Parathyroid adenoma (tissue), 2 donors: ENCODE measurements at regions not wholly inside any gene's neighbourhood (a gene's known extent, or its start where the extent isn't known, plus 50 kb on each side); places are given as distances from the start of the nearest gene placed in this dataset.
"Not testable (repeated sequence)": the region's sequence is repeated elsewhere in the genome, so short reads cannot be mapped to it uniquely, and the experiment has no call there.

Source experiments
- H2AFZ ChIP-seq: fragments of 300-600 bp; sonication (generic); one replicate; pipeline ENCODE4 v1.7.0; 2017; ENCODE audit warnings: antibody characterized with exemption, mild to moderate bottlenecking
- H3K27ac ChIP-seq: fragments of 300-600 bp; sonication (generic); one replicate; pipeline ENCODE4 v1.7.0; 2017
- H3K27me3 ChIP-seq: fragments of 300-600 bp; sonication (generic); one replicate; pipeline ENCODE4 v1.7.0; 2017; ENCODE audit warnings: low read length; ENCODE audit not compliant: control insufficient read depth, insufficient read depth
- H3K36me3 ChIP-seq: fragments of 300-600 bp; sonication (generic); one replicate; pipeline ENCODE4 v1.7.0; 2017; ENCODE audit warnings: low read length; ENCODE audit not compliant: control insufficient read depth, insufficient read depth
- H3K4me1 ChIP-seq: fragments of 300-600 bp; sonication (generic); one replicate; pipeline ENCODE4 v1.7.0; 2017; ENCODE audit warnings: control low read depth
- H3K4me2 ChIP-seq: fragments of 300-600 bp; sonication (generic); one replicate; pipeline ENCODE4 v1.7.0; 2017; ENCODE audit warnings: low read length
- H3K4me3 ChIP-seq: fragments of 300-600 bp; sonication (generic); one replicate; pipeline ENCODE4 v1.7.0; 2017; ENCODE audit warnings: low read depth, low read length
- H3K79me2 ChIP-seq: fragments of 300-600 bp; sonication (generic); one replicate; pipeline ENCODE4 v1.7.0; 2017; ENCODE audit warnings: control low read depth
- H3K9ac ChIP-seq: fragments of 300-600 bp; sonication (generic); one replicate; pipeline ENCODE4 v1.7.0; 2017; ENCODE audit warnings: mild to moderate bottlenecking
- H3K9me3 ChIP-seq: fragments of 300-600 bp; sonication (generic); one replicate; pipeline ENCODE4 v1.7.0; 2017; ENCODE audit warnings: low read length; ENCODE audit not compliant: control insufficient read depth
- TF ChIP-seq, protein P1 (sequence below): fragments of 300-600 bp; sonication (generic); IDR thresholded peaks from one replicate; pipeline ENCODE4 v1.7.0; 2017; ENCODE audit warnings: antibody characterized with exemption, mild to moderate bottlenecking
- donor health status: primary hyperparathyroidism.

DNA sequence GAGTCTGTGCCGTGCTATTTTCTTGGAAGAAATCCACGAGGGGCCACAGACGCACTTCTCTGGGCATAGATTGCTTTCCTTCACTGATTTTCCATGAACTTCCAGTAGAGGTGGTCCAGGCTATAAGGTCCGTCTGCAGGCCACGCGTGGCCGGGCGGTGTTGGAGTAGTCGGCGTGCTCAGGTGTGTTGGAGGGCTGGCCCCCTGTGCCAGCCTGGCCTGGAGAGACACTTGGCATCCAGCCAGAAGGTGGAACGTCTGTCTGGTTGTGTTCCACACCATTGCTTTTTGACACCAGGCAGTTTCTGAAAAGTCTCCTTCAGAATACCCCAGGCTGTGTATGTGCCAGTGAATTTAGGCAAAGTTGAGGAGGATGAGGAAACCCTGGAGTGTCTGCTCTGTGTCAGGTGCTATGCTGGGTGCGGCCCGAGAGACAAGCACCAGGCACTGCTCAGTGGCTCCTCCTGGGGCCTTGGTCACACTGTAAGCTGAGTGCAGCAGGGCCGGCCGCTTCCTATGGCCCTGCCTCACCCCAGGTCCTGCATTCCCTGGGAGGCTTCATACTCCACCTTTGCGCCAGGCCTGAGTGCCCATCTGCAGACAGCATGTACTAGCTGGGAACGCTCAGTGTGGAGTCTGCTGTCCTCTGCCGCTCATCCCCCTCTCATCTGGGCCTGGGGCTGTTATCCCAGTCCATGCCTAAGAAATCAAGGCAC is 52.1 kb upstream of the TAMM41 start:
- TF ChIP-seq, protein P1, sequence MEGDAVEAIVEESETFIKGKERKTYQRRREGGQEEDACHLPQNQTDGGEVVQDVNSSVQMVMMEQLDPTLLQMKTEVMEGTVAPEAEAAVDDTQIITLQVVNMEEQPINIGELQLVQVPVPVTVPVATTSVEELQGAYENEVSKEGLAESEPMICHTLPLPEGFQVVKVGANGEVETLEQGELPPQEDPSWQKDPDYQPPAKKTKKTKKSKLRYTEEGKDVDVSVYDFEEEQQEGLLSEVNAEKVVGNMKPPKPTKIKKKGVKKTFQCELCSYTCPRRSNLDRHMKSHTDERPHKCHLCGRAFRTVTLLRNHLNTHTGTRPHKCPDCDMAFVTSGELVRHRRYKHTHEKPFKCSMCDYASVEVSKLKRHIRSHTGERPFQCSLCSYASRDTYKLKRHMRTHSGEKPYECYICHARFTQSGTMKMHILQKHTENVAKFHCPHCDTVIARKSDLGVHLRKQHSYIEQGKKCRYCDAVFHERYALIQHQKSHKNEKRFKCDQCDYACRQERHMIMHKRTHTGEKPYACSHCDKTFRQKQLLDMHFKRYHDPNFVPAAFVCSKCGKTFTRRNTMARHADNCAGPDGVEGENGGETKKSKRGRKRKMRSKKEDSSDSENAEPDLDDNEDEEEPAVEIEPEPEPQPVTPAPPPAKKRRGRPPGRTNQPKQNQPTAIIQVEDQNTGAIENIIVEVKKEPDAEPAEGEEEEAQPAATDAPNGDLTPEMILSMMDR = no peak
- Histone ChIP-seq H3K4me2 (no peak overlapping the region), H3K27ac (no peak overlapping the region), H3K9me3 (no peaks in the 10 kb centered on the region), H3K79me2 (no peaks in the 10 kb centered on the region), H3K4me1 (peaks cover 13% of the 10 kb centered on the region), H3K36me3 (no peaks in the 10 kb centered on the region), H3K27me3 (no peaks in the 10 kb centered on the region), H3K9ac (no peak overlapping the region), H2AFZ (peak overlapping the region; percentile 74), H3K4me3 (no peak overlapping the region)

DNA sequence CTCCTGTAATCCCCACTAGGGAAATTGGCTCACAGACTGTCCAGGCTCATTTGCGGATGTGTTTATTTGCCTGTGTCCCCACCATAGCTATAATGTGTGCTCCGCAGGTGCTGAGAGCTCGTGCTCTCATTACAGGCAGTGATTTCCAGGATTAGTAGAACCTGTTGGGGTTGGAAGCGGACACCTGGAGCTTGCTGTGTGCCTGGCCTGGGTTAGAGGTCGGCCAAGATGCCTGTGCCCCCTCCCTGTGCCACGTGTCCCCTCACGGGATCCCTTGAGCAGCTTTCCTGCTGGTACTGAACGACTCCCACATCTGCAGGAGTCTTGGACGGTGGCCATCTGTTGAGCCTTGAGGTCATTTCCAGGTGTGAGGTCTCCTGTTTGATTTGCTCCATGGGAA is 52.7 kb upstream of the TAMM41 start:
- not testable (repeated sequence) for H3K4me2 ChIP-seq, H3K79me2 ChIP-seq, H3K4me3 ChIP-seq, H3K27me3 ChIP-seq, H3K9me3 ChIP-seq, H3K9ac ChIP-seq, H3K36me3 ChIP-seq, H3K27ac ChIP-seq
- Histone ChIP-seq H2AFZ (peak overlapping the region; percentile 74), H3K4me1 (peaks cover 17% of the 10 kb centered on the region)

DNA sequence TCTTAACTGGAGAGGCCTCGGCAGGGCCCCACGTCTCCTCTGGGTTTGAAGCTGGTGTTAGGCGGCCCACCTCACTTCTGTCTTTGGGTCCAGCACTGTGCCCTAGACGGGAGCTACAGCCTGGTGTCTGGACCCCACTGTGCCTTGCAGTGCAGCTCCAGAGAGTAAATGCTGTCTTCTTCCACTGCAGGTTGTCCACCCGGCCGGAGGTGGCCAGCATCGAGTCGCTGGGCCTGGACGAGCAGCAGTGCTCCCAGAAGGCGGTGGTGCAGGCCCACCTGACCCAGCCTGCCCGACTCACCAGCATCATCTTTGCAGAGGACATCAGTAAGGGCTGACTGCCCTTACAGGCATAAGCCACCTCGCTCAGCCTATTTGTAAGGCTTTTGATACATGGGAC is 53.1 kb upstream of the TAMM41 start:
- Histone ChIP-seq H2AFZ (no peak overlapping the region), H3K4me1 (peaks cover 22% of the 10 kb centered on the region), H3K9me3 (no peaks in the 10 kb centered on the region), H3K27ac (no peak overlapping the region), H3K27me3 (no peaks in the 10 kb centered on the region), H3K4me3 (no peak overlapping the region), H3K4me2 (no peak overlapping the region), H3K79me2 (no peaks in the 10 kb centered on the region), H3K9ac (no peak overlapping the region), H3K36me3 (no peaks in the 10 kb centered on the region)
- TF ChIP-seq, protein P1 = no peak

DNA sequence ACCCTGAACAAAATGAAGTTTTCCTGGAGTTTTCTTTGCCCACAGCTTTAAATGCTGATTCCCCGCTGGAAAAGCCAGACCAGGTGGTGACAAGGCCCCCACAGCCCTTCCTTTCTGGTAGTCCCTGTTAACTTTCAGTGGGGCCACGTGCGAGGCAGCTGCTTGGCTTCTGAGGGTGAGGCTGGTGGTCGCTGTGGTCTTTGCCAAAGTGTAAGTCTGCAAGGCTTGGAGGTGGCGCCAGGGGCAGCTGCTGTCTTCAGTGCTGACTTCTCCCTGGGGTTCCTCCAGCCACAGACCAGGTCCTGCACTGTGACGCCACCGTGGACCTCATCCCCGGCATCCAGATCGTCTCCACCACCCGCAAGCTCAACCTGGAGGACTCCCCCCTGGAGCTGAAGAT is 54.1 kb upstream of the TAMM41 start:
- Histone ChIP-seq H3K9me3 (no peaks in the 10 kb centered on the region), H3K79me2 (no peaks in the 10 kb centered on the region), H3K36me3 (no peaks in the 10 kb centered on the region), H3K27me3 (no peaks in the 10 kb centered on the region), H2AFZ (no peak overlapping the region), H3K4me1 (peaks cover 27% of the 10 kb centered on the region), H3K9ac (no peak overlapping the region), H3K27ac (no peak overlapping the region), H3K4me3 (no peak overlapping the region), H3K4me2 (no peak overlapping the region)
- TF ChIP-seq, protein P1 = no peak

DNA sequence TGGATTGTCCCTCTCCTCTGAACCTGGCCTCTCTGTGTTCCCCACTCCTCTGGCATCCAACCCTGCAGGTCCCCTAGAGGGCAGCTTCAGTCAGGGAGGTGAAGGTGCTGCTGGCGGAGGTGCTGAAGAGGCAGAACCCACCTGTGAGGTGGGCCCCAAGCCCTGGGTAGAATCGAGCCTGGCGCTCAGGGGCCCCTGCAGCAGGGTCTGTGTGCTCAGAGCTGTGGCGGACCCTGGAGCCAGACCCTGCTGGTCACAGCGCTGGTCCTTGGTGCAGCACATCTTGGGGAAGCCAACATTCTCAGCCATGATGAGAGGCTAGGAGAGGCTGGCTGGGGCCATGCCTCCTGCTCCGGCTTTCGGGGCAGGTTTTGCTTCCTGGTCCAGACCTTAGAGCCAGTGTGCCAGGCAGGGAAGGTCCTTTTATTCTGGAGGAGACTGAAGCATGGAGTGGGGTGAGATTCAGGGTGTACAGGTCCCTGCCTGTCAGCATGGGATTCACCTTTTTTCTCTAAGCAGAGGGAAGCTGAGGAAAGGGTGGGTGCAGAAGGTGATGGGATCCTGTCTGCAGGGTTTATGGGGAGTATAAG is 54.7 kb upstream of the TAMM41 start:
- H2AFZ ChIP-seq = no peak overlapping the region
- no peaks in the 10 kb centered on the region for H3K79me2 ChIP-seq
- H3K4me2 ChIP-seq = no peak overlapping the region
- H3K36me3 ChIP-seq = no peaks in the 10 kb centered on the region
- TF ChIP-seq, protein P1 = no peak
- H3K9me3 ChIP-seq = no peaks in the 10 kb centered on the region
- H3K4me1 ChIP-seq = peaks cover 32% of the 10 kb centered on the region
- H3K27me3 ChIP-seq = no peaks in the 10 kb centered on the region
- no peak overlapping the region for H3K9ac ChIP-seq
- no peak overlapping the region for H3K27ac ChIP-seq
- no peak overlapping the region for H3K4me3 ChIP-seq
